ENCODE measurements at regions not wholly inside any gene's neighbourhood (a gene's known extent, or its start where the extent isn't known, plus 50 kb on each side); places are given as distances from the start of the nearest gene placed in this dataset.

- no peak for DNase-seq (ENCODE audit: low read depth)
Measured at GRCh38 chr10:14391342-14391741, 60.6 kb upstream of the FRMD4A start.

DNA sequence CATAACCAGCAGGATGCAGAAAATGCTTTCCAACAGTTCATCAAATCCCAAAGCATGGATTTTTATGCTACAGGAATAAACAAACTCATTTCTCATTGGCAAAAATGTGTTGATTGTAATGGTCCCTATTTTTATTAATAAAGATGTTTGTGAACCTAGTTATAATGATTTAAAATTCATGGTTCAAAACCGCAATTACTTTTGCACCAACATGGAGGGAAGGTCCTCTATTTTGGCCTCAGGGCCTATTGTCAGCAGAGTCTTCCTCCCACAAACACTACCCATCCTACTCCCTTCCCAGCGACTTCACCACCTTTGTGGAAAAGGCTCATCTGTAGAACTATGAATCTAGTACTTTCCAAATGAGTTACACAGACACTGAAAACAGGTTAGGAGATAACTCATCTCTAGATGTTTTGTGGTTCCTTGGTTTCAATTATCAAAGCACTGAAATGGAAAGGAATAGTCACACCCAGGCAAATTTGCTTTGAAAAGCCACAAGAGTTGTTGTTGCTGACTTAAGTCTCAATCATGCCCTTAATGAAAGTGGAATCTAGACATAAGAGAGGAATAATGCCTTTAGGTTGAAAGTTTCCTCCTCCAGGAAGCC is 59.4 kb upstream of the FRMD4A start:
- no peak for DNase-seq (ENCODE audit: low read depth)

DNA sequence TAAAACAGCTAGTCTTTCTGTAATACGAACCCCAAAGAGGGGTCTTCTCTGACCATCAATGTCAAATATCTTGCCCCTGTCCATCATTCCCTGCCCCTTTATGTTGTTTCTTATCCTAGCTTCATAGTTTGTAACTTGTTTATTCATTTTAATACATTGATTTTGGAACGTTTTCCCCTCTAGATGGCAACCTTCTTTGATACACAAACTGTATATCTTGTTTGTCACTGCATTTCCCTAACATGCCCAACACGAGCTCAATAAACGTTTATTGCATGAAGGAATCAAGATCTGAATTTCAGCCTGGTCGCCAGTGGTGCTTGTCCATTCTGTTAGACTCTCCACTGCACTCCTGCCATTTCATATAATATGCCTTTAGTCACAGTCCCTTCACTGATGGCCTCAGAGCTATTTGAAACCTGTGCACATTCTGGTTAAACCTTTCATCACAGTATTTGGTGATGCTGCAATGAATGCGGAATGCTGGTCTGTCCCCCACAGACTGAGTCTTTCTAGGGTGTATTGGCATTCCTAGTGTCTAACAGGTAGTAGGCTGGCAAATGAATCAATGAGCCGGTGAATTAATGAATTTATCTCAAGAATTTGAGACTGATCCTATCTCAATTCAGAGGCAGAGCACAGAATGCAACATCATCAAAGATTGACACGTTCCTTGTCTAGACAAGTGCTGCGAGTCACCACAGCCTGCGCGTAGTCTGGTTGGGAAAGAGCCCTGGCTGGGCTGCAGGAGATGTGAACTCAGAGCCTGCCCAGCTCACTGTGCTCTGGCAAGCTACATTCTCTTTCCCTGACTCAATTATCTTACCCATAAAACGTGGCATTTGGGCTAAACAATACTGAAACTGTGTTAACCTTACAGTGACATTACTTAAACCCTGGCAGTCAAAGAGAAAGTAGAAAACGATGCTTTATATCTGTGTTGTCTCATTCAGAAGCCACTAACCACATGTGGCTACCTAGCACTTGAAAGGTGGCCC is 55.2 kb upstream of the FRMD4A start:
- DNase-seq (ENCODE audit: low read depth): no peak

GRCh38 chr10:14384915-14385314 is 54.2 kb upstream of the FRMD4A start:
- DNase-seq (ENCODE audit: low read depth): no peak

GRCh38 chr10:14384116-14384730 is 53.5 kb upstream of the FRMD4A start:
- DNase-seq (ENCODE audit: low read depth): no peak

DNA sequence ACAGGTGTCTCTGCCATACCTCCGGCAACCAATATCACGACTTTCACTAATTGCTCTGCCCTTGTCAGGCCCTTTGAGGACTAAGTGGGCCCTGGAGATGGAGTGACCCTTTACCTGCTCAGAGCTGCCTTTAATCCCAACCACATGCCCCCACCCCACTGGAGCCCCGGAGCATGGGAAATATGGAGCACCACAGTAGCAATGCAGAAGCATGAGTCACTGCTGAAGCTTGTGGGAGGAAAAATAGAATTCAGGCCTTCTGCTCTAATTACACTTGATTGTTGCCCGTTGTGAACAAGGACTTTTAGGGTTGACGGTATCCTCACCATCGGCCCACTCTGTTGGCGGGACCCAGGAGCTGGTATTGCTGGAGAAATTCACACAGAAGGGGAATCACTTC is 52.5 kb upstream of the FRMD4A start:
- no peak for DNase-seq (ENCODE audit: low read depth)

DNA sequence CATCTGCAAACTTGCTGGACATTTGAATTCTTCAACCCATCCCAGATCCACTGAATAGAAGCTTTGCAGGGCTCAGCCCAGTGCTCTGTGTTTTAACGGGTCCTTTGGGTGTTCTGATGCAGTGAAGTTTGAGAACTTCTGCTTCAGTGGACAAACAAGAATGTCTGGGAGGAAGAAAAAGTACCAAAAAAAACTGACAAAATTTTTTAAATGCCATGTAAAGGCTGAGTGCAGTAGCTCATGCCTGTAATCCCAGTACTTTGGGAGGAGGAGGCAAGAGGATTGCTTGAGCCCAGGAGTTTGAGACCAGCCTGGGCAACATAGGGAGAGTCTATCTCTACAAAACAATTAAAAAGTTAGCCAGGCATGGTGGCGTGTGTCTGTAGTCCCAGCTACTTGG is 51.8 kb upstream of the FRMD4A start:
- no peak for DNase-seq (ENCODE audit: low read depth)

- no peak for DNase-seq (ENCODE audit: low read depth)
Measured at GRCh38 chr10:14382022-14382421, 51.3 kb upstream of the FRMD4A start.

DNA sequence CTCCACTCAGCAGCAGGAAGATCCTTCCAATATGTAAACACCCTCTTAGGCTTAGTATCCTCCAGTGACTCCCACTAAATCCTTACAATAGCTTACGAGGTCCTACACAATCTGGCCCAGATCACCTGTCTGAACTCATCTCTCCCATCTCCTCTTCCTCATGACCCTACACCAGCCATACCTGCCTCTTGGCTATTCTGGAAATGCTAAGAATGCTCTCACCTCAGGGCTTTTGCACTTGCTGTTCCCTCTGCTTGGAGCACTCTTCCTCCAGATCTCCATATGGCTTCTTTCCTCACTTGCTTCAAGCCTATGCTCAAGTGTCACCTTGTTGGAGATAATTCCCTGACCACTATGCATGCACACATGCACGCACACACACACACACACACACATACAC is 50.8 kb upstream of the FRMD4A start:
- no peak for DNase-seq (ENCODE audit: low read depth)

- no peak for DNase-seq (ENCODE audit: low read depth)
Measured at GRCh38 chr10:14380746-14381145, 50.0 kb upstream of the FRMD4A start.

All from fibroblast of the conjunctiva (primary cell).